Astrocyte of the spinal cord (primary cell): ENCODE measurements at regions not wholly inside any gene's neighbourhood (a gene's known extent, or its start where the extent isn't known, plus 50 kb on each side); places are given as distances from the start of the nearest gene placed in this dataset.
"Not testable (repeated sequence)": the region's sequence is repeated elsewhere in the genome, so short reads cannot be mapped to it uniquely, and the experiment has no call there.

Source experiments
- DNase-seq: peaks from one replicate; pipeline ENCODE4 v3.0.0; 2011; ENCODE audit warnings: low read depth, low spot score
- H3K4me3 ChIP-seq: 2 replicates; pipeline ENCODE4 v1.5.1; 2011; ENCODE audit warnings: low read depth, mild to moderate bottlenecking, low read length, moderate library complexity
- in situ Hi-C: cut with HindIII; loops from 2 replicates; pipeline ENCODE4 v1.10.0; 2017; ENCODE audit warnings: low sequenced_read_pairs
- TF ChIP-seq, protein P1 (sequence below): IDR thresholded peaks from 2 replicates; pipeline ENCODE4 v1.5.1; 2012; ENCODE audit warnings: low read depth, mild to moderate bottlenecking, low read length, inconsistent platforms

- H3K4me3 ChIP-seq, result no peak overlapping the region
- in situ Hi-C loops, result no loop called here
- TF ChIP-seq, protein P1, sequence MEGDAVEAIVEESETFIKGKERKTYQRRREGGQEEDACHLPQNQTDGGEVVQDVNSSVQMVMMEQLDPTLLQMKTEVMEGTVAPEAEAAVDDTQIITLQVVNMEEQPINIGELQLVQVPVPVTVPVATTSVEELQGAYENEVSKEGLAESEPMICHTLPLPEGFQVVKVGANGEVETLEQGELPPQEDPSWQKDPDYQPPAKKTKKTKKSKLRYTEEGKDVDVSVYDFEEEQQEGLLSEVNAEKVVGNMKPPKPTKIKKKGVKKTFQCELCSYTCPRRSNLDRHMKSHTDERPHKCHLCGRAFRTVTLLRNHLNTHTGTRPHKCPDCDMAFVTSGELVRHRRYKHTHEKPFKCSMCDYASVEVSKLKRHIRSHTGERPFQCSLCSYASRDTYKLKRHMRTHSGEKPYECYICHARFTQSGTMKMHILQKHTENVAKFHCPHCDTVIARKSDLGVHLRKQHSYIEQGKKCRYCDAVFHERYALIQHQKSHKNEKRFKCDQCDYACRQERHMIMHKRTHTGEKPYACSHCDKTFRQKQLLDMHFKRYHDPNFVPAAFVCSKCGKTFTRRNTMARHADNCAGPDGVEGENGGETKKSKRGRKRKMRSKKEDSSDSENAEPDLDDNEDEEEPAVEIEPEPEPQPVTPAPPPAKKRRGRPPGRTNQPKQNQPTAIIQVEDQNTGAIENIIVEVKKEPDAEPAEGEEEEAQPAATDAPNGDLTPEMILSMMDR, result no peak
- DNase-seq, result no peak
Measured at GRCh38 chr2:195252018-195252417, 405.0 kb upstream of the SLC39A10 start.

DNA sequence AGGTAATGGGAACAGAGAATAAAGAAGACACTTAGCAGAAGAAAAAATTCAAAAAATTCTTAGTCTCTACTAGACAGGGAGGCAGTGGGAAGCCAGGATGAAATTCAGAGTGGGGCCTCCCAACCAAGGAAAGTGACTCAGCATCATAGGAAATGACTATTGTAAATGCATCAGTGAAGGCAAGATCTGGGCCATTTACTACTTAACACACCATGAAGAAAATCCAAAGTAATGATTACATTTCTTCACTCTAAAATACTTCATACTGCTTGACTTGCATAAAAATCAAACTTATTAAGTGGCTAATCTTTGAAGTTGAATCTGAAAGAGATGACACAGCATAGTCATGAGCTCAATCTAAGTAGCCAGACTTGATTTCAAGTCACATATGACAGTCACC, 405.8 kb upstream of the SLC39A10 start:
- no peak for DNase-seq
- no peak overlapping the region for H3K4me3 ChIP-seq
- TF ChIP-seq, protein P1, result no peak
- in situ Hi-C loops, result no loop called here

DNA sequence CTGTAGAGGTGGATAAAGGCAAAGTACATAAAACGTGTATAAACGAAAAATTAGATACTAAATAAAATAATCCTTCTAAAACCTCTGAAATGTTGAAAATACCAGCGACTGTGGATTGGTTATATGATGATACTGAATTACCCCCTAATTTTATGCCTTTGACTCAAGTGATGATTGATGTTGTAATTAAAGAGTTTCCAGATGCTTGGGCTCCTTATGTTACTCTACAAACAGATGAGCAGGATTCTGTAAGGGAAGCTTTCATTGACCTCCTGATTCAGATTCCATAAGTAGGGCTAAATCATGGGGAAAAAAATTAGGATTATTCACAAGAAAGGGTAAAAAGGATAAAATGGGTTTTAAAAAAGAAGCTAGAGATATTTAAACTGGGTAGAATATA, 418.2 kb upstream of the SLC39A10 start:
- TF ChIP-seq, protein P1, result no peak
- DNase-seq, result no peak
- in situ Hi-C loops, result no loop called here
- H3K4me3 ChIP-seq, result no peak overlapping the region

DNA sequence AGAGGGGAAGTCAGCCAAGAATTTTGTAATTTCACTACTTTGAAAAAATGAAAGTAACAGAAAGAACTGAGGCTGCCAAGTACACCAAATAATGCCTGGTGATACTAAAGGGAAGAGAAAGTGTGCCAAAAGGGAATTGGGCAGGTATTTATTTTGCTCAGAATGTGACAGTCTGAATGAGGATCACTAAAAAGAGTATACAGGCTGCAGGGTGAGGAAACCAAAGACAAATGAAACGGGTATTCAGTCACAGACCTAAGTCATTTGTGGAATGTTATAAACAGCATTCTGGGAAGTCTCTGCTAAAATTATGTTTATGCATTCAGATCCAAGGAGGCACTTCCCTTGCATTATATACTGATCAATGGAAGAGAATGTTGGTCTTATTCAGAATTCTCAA, 418.6 kb upstream of the SLC39A10 start:
- no peak overlapping the region for H3K4me3 ChIP-seq
- TF ChIP-seq, protein P1, result no peak
- DNase-seq, result peak; percentile 20
- in situ Hi-C loops, result no loop called here

DNA sequence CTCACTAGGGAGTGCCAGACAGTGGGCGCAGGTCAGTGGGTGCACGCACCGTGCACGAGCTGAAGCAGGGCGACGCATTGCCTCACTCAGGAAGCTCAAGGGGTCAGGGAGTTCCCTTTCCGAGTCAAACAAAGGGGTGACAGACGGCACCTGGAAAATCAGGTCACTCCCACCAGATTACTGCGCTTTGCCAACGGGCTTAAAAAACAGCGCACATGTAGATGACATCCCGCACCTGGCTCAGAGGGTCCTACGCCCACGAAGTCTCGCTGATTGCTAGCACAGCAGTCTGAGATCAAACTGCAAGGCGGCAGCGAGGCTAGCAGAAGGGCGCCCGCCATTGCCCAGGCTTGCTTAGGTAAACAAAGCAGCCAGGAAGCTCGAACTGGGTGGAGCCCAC, 428.5 kb upstream of the SLC39A10 start:
- H3K4me3 ChIP-seq, DNase-seq, in situ Hi-C loops: not testable (repeated sequence)

DNA sequence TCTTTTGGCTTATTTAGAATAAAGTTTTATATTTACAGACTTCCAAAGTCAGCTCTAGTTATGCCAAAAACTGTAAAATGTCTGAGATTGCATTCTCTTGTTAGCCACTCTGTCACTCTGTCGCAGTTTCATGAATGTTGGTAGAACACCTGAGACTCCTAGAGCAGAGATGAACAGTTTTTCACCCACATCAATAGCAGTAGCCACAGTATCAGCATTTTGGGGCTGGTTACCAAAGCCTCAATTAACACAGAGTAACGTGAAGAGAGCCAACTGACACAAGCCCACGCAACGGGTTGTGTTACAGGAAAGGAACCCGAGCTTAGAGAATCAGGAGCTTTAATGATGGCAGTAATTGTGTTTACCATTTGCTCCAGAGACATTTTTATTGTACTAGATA, 443.0 kb upstream of the SLC39A10 start:
- TF ChIP-seq, protein P1, result no peak
- no peak overlapping the region for H3K4me3 ChIP-seq
- in situ Hi-C loops, result no loop called here
- no peak for DNase-seq

- no peak overlapping the region for H3K4me3 ChIP-seq
- TF ChIP-seq, protein P1, result no peak
- in situ Hi-C loops, result no loop called here
- DNase-seq, result no peak
Measured at GRCh38 chr2:195212586-195212985, 444.4 kb upstream of the SLC39A10 start.
